NB4 (cell line): ENCODE measurements at regions not wholly inside any gene's neighbourhood (a gene's known extent, or its start where the extent isn't known, plus 50 kb on each side); places are given as distances from the start of the nearest gene placed in this dataset.

Experiments used
- POLR2A ChIP-seq: IDR thresholded peaks from 2 replicates; pipeline ENCODE4 v1.6.1; 2011; ENCODE audit warnings: mild to moderate bottlenecking; ENCODE audit not compliant: insufficient read length; ENCODE audit errors: extremely low read depth
- TF ChIP-seq, protein P1 (sequence below): IDR thresholded peaks from one replicate; pipeline ENCODE4 v1.5.1; 2012; ENCODE audit warnings: low read depth, low read length
- TF ChIP-seq, protein P2 (sequence below): IDR thresholded peaks from 2 replicates; pipeline ENCODE4 v1.6.1; 2011; ENCODE audit warnings: low read depth, low read length

DNA sequence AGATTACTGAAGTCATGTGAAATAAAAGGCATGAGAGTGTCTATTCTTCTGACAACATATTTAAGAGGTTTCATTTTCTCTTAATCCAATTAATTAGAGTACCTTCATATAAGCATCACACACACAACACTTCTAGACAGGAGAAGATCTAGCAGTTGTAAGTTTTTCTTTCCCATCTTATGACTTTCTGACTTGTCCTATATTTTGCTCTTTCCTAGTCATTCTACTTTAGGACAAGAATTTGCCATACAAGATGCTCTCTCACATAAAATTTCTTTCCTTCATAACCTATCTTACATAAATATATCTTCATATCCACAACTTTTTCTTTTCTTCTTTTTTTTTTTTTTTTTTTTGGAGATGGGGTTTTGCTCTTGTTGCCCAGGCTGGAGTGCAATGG lies 118.3 kb upstream of the SERPIND1 start:
- TF ChIP-seq, protein P1, sequence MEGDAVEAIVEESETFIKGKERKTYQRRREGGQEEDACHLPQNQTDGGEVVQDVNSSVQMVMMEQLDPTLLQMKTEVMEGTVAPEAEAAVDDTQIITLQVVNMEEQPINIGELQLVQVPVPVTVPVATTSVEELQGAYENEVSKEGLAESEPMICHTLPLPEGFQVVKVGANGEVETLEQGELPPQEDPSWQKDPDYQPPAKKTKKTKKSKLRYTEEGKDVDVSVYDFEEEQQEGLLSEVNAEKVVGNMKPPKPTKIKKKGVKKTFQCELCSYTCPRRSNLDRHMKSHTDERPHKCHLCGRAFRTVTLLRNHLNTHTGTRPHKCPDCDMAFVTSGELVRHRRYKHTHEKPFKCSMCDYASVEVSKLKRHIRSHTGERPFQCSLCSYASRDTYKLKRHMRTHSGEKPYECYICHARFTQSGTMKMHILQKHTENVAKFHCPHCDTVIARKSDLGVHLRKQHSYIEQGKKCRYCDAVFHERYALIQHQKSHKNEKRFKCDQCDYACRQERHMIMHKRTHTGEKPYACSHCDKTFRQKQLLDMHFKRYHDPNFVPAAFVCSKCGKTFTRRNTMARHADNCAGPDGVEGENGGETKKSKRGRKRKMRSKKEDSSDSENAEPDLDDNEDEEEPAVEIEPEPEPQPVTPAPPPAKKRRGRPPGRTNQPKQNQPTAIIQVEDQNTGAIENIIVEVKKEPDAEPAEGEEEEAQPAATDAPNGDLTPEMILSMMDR = no peak
- TF ChIP-seq, protein P2, sequence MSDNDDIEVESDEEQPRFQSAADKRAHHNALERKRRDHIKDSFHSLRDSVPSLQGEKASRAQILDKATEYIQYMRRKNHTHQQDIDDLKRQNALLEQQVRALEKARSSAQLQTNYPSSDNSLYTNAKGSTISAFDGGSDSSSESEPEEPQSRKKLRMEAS = no peak
- TF ChIP-seq POLR2A = no peak
